ENCODE measurements at regions not wholly inside any gene's neighbourhood (a gene's known extent, or its start where the extent isn't known, plus 50 kb on each side); places are given as distances from the start of the nearest gene placed in this dataset.
"Not testable (repeated sequence)": the region's sequence is repeated elsewhere in the genome, so short reads cannot be mapped to it uniquely, and the experiment has no call there.

DNA sequence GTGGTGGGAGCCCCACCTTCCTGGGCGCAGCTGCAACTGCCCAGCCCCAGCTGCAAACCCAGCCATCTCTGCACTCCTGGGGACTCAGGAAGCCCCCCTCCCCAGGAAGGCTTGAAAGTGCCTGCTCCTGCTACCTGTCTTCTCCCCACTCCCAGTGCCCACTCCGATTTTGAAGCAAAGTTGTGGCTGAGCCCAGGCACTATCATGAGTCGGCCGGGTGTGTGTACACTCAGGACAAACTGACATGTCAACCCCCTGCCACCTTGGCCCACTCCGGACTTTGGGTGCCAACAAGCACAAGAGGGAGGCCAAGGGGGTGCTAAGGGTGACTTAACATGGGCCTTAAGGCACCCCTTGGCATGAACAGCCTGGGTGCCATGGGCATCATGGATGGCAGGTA, 325.5 kb upstream of the PTGER4 start:
- DNase-seq (ENCODE audit: low read depth in 2 of 2): no peak

- DNase-seq (ENCODE audit: low read depth in 2 of 2): no peak
These were observed 326.3 kb upstream of the PTGER4 start for GRCh38 chr5:40353442-40353841.

- no peak for DNase-seq (ENCODE audit: low read depth in 2 of 2)
These were observed 331.6 kb upstream of the PTGER4 start for GRCh38 chr5:40347981-40348725.

DNA sequence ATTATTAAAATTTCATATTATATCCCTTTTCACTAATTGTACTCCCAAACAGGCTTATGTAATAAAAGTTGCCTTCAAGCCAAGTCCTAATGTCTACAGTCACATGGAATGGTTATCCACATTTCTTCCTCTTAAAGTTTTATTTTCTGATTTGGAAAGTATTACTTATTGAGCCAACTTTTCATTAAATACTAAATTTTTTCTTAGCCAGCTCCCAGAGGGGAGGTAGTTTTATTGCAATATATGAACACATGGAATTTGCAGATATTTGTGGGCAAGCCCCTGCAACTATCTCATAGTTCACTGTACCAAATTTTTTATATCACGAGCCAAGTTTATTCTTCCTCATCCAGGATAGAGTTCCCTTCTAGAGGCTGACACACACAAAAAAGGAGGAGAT, 332.8 kb upstream of the PTGER4 start:
- DNase-seq (ENCODE audit: low read depth in 2 of 2): no peak

DNA sequence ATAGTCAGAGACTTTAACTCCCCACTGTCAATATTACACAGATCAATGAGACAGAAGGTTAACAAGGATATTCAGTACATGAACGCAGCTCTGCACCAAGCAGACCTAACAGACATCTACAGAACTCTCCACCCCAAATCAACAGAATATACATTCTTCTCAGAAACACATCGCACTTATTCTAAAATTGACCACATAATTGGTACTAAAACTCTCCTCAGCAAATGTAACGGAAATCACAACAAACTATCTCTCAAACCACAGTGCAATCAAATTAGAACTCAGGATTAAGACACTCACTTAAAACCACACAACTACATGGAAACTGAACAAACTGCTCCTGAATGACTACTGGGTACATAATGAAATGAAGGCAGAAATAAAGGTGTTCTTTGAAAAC, 341.3 kb upstream of the PTGER4 start:
- DNase-seq (ENCODE audit: low read depth in 2 of 2): not testable (repeated sequence)

DNA sequence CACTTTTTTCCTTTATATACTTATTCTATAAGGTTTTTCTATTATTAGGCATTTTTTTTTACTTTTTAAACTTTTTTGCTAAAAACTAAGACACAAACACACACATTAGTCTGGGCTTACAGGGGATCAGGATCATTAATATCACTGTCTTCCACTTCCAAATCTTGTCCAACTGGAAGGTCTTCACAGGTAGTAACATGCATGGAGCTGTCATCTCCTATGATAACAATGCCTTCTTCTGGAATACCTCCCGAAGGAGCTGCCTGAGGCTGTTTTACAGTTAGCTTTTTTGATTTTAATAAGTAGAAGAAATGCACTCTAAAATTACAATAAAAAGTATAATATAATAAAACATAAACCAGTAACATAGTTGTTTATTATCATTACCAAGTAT, 345.5 kb upstream of the PTGER4 start:
- no peak for DNase-seq (ENCODE audit: low read depth in 2 of 2)

- DNase-seq (ENCODE audit: low read depth in 2 of 2): no peak
These were observed 346.1 kb upstream of the PTGER4 start for GRCh38 chr5:40333459-40334241.

- DNase-seq (ENCODE audit: low read depth in 2 of 2): no peak
These were observed 346.7 kb upstream of the PTGER4 start for GRCh38 chr5:40332970-40333369.

GRCh38 chr5:40331616-40332015, 348.1 kb upstream of the PTGER4 start:
- DNase-seq (ENCODE audit: low read depth in 2 of 2): no peak

GRCh38 chr5:40321514-40321913, 358.2 kb upstream of the PTGER4 start:
- no peak for DNase-seq (ENCODE audit: low read depth in 2 of 2)

GRCh38 chr5:40318395-40318794, 361.3 kb upstream of the PTGER4 start:
- no peak for DNase-seq (ENCODE audit: low read depth in 2 of 2)

DNA sequence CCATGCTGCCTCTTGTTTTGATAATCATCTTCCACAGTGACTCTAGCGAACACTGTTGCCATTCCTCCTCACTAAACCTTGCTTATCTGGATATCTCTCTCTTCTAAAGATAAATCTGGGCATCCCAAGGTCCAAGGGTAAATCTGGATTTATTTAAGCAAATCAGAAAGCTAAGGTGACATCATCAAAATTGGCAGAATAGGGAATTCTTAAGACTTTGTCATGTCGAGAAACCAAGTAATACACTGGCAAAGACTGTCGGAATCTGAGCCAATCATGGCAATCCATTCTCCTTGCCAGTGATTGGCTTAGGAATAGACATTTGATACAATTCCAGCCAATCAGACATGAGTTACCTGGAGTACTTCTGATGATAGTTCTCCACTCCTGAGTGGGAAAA, 362.7 kb upstream of the PTGER4 start:
- DNase-seq (ENCODE audit: low read depth in 2 of 2): no peak

DNA sequence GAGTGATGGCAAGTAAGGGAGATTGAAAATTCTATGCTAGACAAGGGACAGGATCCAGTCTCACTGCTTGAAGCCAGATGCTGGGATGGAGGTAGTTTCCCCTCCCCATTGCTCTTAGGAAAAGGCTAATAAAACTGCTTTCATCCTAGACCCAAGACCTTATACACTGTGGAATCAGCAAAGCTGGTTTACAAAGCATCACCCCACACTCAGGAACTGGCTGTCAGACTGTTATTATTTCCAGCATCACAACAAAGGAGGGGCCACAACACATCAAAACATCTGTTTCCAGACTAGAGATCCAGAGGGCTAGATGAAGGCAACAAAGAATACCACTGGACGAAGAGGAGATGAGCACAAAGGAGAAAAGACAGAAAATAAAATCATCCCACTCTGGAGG, 364.6 kb upstream of the PTGER4 start:
- DNase-seq (ENCODE audit: low read depth in 2 of 2): no peak

- DNase-seq (ENCODE audit: low read depth in 2 of 2): no peak
These were observed 365.4 kb upstream of the PTGER4 start for GRCh38 chr5:40314275-40314674.

DNA sequence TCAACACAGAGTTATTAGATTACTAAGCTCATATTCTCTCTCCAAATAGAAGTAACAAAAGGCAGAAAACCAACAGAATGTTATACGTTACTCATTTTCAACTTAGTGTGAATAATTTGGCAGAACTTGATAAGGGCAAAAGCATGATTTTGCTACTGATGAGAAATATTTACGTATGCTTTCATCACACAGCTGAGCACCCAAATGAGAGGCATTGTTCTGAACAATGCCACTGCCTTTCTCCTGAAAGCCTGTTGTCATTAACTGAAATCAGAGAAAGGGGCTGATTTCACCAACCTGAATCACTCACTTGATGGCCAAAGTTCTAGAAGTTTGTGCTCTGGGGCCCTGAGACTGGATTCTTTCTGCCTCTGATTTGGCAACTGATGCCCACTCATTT, 367.5 kb upstream of the PTGER4 start:
- no peak for DNase-seq (ENCODE audit: low read depth in 2 of 2)

DNA sequence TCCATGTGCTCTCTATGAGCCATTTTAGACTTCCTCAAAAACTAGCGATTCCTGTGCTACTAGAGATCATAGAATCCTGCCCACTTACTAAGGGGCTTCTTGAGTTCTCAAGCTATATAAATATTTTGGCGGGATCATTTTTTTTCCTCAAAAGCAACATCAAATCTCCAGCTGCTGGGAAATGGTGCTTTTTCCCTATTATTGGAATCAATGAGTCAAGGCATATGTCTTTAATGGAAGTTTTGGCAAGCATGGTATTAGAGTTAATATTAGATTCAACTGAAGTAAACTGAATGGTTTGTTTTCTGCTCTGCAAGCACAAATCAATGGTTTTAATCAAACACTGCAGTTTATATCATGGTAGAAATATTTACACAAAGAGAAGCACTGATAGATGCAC, 369.9 kb upstream of the PTGER4 start:
- no peak for DNase-seq (ENCODE audit: low read depth in 2 of 2)

DNA sequence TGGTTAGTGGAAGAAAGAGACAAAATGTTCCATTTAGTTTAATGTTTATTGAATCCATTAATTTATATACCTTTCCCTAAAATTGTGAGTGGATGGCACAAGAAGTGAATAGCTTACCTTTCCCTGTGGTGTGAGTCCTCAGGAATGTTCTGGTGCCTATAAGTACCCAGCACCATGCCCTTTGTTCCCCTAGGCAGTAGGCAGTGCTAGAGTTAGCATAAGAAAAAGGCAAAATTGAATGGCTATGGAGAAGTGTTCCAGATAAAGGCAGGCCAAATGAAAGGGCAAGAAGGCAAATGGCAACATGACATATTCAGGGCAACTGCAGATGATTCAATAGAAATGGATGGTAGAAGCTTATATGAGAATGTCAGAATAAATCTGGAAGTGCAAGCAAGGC, 370.8 kb upstream of the PTGER4 start:
- no peak for DNase-seq (ENCODE audit: low read depth in 2 of 2)

DNA sequence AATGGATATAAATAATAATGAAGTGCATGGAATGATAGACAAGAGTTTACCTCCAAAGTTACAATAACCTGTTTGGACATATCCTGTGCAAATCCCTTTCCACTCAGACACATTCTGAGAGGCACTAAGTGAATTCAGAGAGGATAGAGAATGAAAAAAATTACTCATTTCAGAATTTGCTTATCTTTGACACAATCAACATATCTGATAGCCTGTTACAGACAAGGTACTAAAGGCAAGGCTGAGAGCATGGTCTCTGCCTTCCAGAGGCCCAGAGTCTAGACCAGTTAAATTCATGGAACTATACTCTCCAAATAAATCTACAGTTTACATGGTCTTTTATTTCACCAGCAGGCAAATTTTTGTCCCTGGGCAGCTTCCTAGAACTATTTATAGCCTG, 371.8 kb upstream of the PTGER4 start:
- no peak for DNase-seq (ENCODE audit: low read depth in 2 of 2)

DNA sequence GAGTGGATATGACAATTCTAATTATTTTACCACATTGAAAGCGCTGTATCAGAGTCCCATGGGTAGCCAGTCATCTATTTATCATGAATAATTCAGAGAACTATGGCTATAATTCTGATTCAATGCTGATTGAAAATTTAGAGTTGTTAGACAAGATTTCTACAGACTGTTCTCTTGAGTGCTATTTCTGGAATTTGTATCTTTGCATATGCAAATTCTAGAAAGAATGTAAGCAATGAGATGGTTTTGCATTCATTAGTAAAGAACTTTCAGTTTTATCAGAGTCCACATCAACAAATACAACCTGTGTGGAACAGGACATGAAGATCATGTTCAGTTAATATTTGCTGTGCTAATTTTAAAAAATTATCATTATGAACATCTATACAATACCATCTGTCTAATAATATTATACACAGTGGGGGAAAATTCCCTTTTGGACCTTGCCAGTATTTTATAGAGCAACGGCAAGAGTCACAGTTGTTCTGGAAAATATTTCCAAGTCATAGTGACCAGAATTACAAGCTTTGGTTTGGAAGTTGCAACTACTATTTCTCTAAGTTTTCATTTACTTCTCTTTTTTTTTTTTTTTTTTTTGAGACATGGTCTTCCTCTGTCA, 372.7 kb upstream of the PTGER4 start:
- DNase-seq (ENCODE audit: low read depth in 2 of 2): no peak

- no peak for DNase-seq (ENCODE audit: low read depth in 2 of 2)
These were observed 387.7 kb upstream of the PTGER4 start for GRCh38 chr5:40292006-40292405.

DNA sequence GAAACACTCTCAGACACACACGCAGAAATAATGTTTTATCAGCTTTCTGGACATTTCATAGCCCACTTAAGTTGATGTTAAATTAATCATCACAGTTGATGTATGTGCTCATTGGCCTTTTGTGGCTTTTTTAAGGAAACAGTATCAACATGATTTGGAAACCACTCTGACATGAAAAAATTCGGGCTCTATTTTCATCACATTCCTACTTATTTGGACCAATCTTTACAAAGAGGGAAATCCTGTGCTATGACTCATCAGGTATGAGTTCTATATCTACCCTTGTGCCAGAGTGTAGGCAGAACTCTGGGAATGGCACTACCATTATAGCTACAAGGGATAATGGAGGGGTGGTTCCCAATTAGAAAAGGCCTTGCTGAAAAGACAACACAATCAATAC, 388.4 kb upstream of the PTGER4 start:
- no peak for DNase-seq (ENCODE audit: low read depth in 2 of 2)

DNA sequence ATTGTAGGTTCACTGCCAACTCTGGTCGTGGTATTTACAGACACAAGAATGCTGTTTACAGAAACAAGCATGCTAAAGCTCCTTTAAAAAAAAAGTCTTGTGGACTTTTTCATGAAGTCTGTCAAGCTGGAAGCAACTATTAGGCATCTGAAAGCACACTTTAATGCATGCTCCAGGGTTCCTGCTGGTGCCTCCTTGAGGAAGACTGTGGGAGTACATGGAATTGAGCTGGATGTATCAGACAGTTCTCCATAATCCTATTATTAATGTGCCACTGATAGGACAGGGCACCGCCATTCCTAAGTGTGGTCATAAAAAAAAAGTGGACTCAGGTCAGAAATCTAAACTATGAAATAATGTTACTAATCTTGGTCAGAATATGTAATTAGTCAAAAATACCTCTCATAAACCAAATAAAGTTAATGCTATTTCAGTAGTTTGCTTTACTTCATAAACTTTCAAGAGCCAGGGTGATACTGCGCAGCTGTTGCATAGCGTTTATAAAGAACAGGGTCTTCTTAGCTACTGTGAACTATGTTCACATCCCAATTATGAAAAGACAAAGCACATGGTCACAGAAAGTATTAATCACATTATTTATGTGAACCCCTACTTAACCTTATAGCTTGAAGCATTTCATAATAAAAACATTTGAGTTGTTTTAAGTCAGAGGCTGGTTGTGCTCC, 390.8 kb upstream of the PTGER4 start:
- no peak for DNase-seq (ENCODE audit: low read depth in 2 of 2)
